ENCODE measurements at regions not wholly inside any gene's neighbourhood (a gene's known extent, or its start where the extent isn't known, plus 50 kb on each side); places are given as distances from the start of the nearest gene placed in this dataset.
"Not testable (repeated sequence)": the region's sequence is repeated elsewhere in the genome, so short reads cannot be mapped to it uniquely, and the experiment has no call there.

GRCh38 chr10:45056806-45057205 is 56.1 kb downstream of the ZNF22 start:
- H3K36me3 Mint-ChIP-seq; H3K4me1 ChIP-seq (ENCODE audit: control insufficient read depth in 2 of 2, insufficient read depth in 2 of 2, low read length in 2 of 2); H3K27ac Mint-ChIP-seq; H3K4me3 Mint-ChIP-seq; H3K27ac ChIP-seq (ENCODE audit: low read depth, low read length); CTCF ChIA-PET; H3K9me3 Mint-ChIP-seq; ATAC-seq; POLR2A ChIA-PET; H3K36me3 ChIP-seq (ENCODE audit: control insufficient read depth in 2 of 3, insufficient read depth in 3 of 3, low read length in 3 of 3); H3K27me3 ChIP-seq (ENCODE audit: control insufficient read depth in 2 of 2, insufficient read depth in 2 of 2, low read length in 2 of 2); DNase-seq; H3K4me3 ChIP-seq (ENCODE audit: low read length); H3K9me3 ChIP-seq (ENCODE audit: control insufficient read depth in 2 of 3, low read length in 3 of 3); intact Hi-C loops (cut with micrococcal nuclease); H3K4me1 Mint-ChIP-seq: not testable (repeated sequence)
- peaks cover 5 to 28% (median 19%) of the 10 kb centered on the region in 5 donors for H3K27me3 Mint-ChIP-seq

GRCh38 chr10:45058580-45058979 is 57.9 kb downstream of the ZNF22 start:
- intact Hi-C loops (cut with micrococcal nuclease) = no loop called here
- Histone ChIP-seq H3K9me3 (ENCODE audit: control insufficient read depth in 2 of 3, low read length in 3 of 3) (no peaks in the 10 kb centered on the region), H3K36me3 (ENCODE audit: control insufficient read depth in 2 of 3, insufficient read depth in 3 of 3, low read length in 3 of 3) (no peaks in the 10 kb centered on the region), H3K4me1 (ENCODE audit: control insufficient read depth in 2 of 2, insufficient read depth in 2 of 2, low read length in 2 of 2) (no peaks in the 10 kb centered on the region), H3K4me3 (ENCODE audit: low read length) (no peak overlapping the region), H3K27me3 (ENCODE audit: control insufficient read depth in 2 of 2, insufficient read depth in 2 of 2, low read length in 2 of 2) (no peaks in the 10 kb centered on the region), H3K27ac (ENCODE audit: low read depth, low read length) (no peak overlapping the region)
- peaks cover 4 to 34% (median 19%) of the 10 kb centered on the region in 5 donors for H3K27me3 Mint-ChIP-seq
- ChIA-PET CTCF (no interaction called here), POLR2A (no interaction called here)
- no peak overlapping the region for H3K4me3 Mint-ChIP-seq
- H3K36me3 Mint-ChIP-seq = no peaks in the 10 kb centered on the region
- H3K27ac Mint-ChIP-seq = no peak overlapping the region
- DNase-seq (no peak), ATAC-seq (peak; percentile 67)
- H3K9me3 Mint-ChIP-seq = peaks cover 0 to 3% (median 0%) of the 10 kb centered on the region in 11 donors
- H3K4me1 Mint-ChIP-seq = peaks cover 0 to 2% (median 0%) of the 10 kb centered on the region in 7 donors

- no peak overlapping the region for H3K27ac ChIP-seq (ENCODE audit: low read depth, low read length)
- no peaks in the 10 kb centered on the region for H3K36me3 Mint-ChIP-seq
- CTCF ChIA-PET = no interaction called here
Measured at GRCh38 chr10:45058992-45059561, 58.4 kb downstream of the ZNF22 start.

GRCh38 chr10:45059632-45060031 is 58.9 kb downstream of the ZNF22 start:
- ChIA-PET POLR2A (no interaction called here), CTCF (no interaction called here)
- DNase-seq = no peak
- Histone ChIP-seq H3K27me3 (ENCODE audit: control insufficient read depth in 2 of 2, insufficient read depth in 2 of 2, low read length in 2 of 2) (no peaks in the 10 kb centered on the region), H3K9me3 (ENCODE audit: control insufficient read depth in 2 of 3, low read length in 3 of 3) (no peaks in the 10 kb centered on the region), H3K27ac (ENCODE audit: low read depth, low read length) (no peak overlapping the region), H3K4me1 (ENCODE audit: control insufficient read depth in 2 of 2, insufficient read depth in 2 of 2, low read length in 2 of 2) (no peaks in the 10 kb centered on the region), H3K4me3 (ENCODE audit: low read length) (no peak overlapping the region), H3K36me3 (ENCODE audit: control insufficient read depth in 2 of 3, insufficient read depth in 3 of 3, low read length in 3 of 3) (no peaks in the 10 kb centered on the region)
- Mint-ChIP-seq H3K27ac (no peak overlapping the region), H3K36me3 (no peaks in the 10 kb centered on the region), H3K4me1 (peaks cover 0 to 2% (median 0%) of the 10 kb centered on the region in 7 donors), H3K27me3 (peaks cover 0 to 42% (median 12%) of the 10 kb centered on the region in 5 donors), H3K9me3 (peaks cover 0 to 3% (median 0%) of the 10 kb centered on the region in 11 donors), H3K4me3 (no peak overlapping the region)
- intact Hi-C loops (cut with micrococcal nuclease) = no loop called here
- no peak for ATAC-seq

More at GRCh38 chr10:45058992-45059561, 58.4 kb downstream of the ZNF22 start:
- DNase-seq = no peak
- H3K4me3 Mint-ChIP-seq = no peak overlapping the region
- Histone ChIP-seq H3K36me3 (ENCODE audit: control insufficient read depth in 2 of 3, insufficient read depth in 3 of 3, low read length in 3 of 3) (no peaks in the 10 kb centered on the region), H3K4me3 (ENCODE audit: low read length) (no peak overlapping the region), H3K4me1 (ENCODE audit: control insufficient read depth in 2 of 2, insufficient read depth in 2 of 2, low read length in 2 of 2) (no peaks in the 10 kb centered on the region), H3K9me3 (ENCODE audit: control insufficient read depth in 2 of 3, low read length in 3 of 3) (no peaks in the 10 kb centered on the region), H3K27me3 (ENCODE audit: control insufficient read depth in 2 of 2, insufficient read depth in 2 of 2, low read length in 2 of 2) (no peaks in the 10 kb centered on the region)
- H3K4me1 Mint-ChIP-seq = peaks cover 0 to 2% (median 0%) of the 10 kb centered on the region in 7 donors
- intact Hi-C loops (cut with micrococcal nuclease) = no loop called here
- peaks cover 2 to 37% (median 18%) of the 10 kb centered on the region in 5 donors for H3K27me3 Mint-ChIP-seq
- peaks cover 0 to 3% (median 0%) of the 10 kb centered on the region in 11 donors for H3K9me3 Mint-ChIP-seq
- POLR2A ChIA-PET = no interaction called here
- no peak overlapping the region for H3K27ac Mint-ChIP-seq
- peak; percentile 45 for ATAC-seq

GRCh38 chr10:45061982-45062381 is 61.3 kb downstream of the ZNF22 start:
- no peaks in the 10 kb centered on the region for H3K36me3 ChIP-seq (ENCODE audit: control insufficient read depth in 2 of 3, insufficient read depth in 3 of 3, low read length in 3 of 3)
- H3K27ac ChIP-seq (ENCODE audit: low read depth, low read length) = no peak overlapping the region
- H3K27me3 Mint-ChIP-seq = peaks cover 0 to 37% (median 8%) of the 10 kb centered on the region in 5 donors
- no peaks in the 10 kb centered on the region for H3K27me3 ChIP-seq (ENCODE audit: control insufficient read depth in 2 of 2, insufficient read depth in 2 of 2, low read length in 2 of 2)
- POLR2A ChIA-PET = interaction anchor here (0.7 kb wide), 1 partner anchor 57 kb away, joined by 3 read pairs; no protein-coding TSS in a partner anchor
- H3K4me1 Mint-ChIP-seq = peaks cover 0 to 3% (median 0%) of the 10 kb centered on the region in 7 donors
- no peak overlapping the region for H3K4me3 ChIP-seq (ENCODE audit: low read length)
- H3K4me1 ChIP-seq (ENCODE audit: control insufficient read depth in 2 of 2, insufficient read depth in 2 of 2, low read length in 2 of 2) = no peaks in the 10 kb centered on the region
- CTCF ChIA-PET = no interaction called here
- peaks cover 0 to 3% (median 0%) of the 10 kb centered on the region in 11 donors for H3K9me3 Mint-ChIP-seq
- no peak overlapping the region for H3K4me3 Mint-ChIP-seq
- H3K9me3 ChIP-seq (ENCODE audit: control insufficient read depth in 2 of 3, low read length in 3 of 3) = no peaks in the 10 kb centered on the region
- ATAC-seq (no peak), DNase-seq (no peak)
- H3K27ac Mint-ChIP-seq = no peak overlapping the region
- no peaks in the 10 kb centered on the region for H3K36me3 Mint-ChIP-seq
- intact Hi-C loops (cut with micrococcal nuclease) = no loop called here

GRCh38 chr10:45063591-45064231 is 63.0 kb downstream of the ZNF22 start:
- Mint-ChIP-seq H3K27ac (no peak overlapping the region), H3K4me3 (no peak overlapping the region), H3K9me3 (peaks cover 0 to 3% (median 0%) of the 10 kb centered on the region in 11 donors), H3K36me3 (no peaks in the 10 kb centered on the region), H3K4me1 (peaks cover 0 to 2% (median 0%) of the 10 kb centered on the region in 7 donors), H3K27me3 (peaks cover 0 to 45% (median 8%) of the 10 kb centered on the region in 5 donors)
- Histone ChIP-seq H3K27ac (ENCODE audit: low read depth, low read length) (no peak overlapping the region), H3K4me1 (ENCODE audit: control insufficient read depth in 2 of 2, insufficient read depth in 2 of 2, low read length in 2 of 2) (no peaks in the 10 kb centered on the region), H3K4me3 (ENCODE audit: low read length) (no peak overlapping the region), H3K9me3 (ENCODE audit: control insufficient read depth in 2 of 3, low read length in 3 of 3) (no peaks in the 10 kb centered on the region), H3K27me3 (ENCODE audit: control insufficient read depth in 2 of 2, insufficient read depth in 2 of 2, low read length in 2 of 2) (no peaks in the 10 kb centered on the region), H3K36me3 (ENCODE audit: control insufficient read depth in 2 of 3, insufficient read depth in 3 of 3, low read length in 3 of 3) (no peaks in the 10 kb centered on the region)
- ChIA-PET POLR2A (no interaction called here), CTCF (no interaction called here)
- DNase-seq (no peak), ATAC-seq (peak; percentile 38)
- intact Hi-C loops (cut with micrococcal nuclease) = no loop called here

- H3K9me3 Mint-ChIP-seq = peaks cover 0 to 6% (median under 1%) of the 10 kb centered on the region in 11 donors
- H3K36me3 Mint-ChIP-seq = no peaks in the 10 kb centered on the region
- intact Hi-C loops (cut with micrococcal nuclease) = no loop called here
- H3K36me3 ChIP-seq (ENCODE audit: control insufficient read depth in 2 of 3, insufficient read depth in 3 of 3, low read length in 3 of 3) = no peaks in the 10 kb centered on the region
- H3K4me1 Mint-ChIP-seq = peaks cover 0 to 2% (median 0%) of the 10 kb centered on the region in 7 donors
- peaks cover 0 to 46% (median 8%) of the 10 kb centered on the region in 5 donors for H3K27me3 Mint-ChIP-seq
- no peak for DNase-seq
- POLR2A ChIA-PET = no interaction called here
- H3K4me3 Mint-ChIP-seq = no peak overlapping the region
- H3K27me3 ChIP-seq (ENCODE audit: control insufficient read depth in 2 of 2, insufficient read depth in 2 of 2, low read length in 2 of 2) = no peaks in the 10 kb centered on the region
- H3K27ac ChIP-seq (ENCODE audit: low read depth, low read length) = no peak overlapping the region
- ATAC-seq = no peak
- H3K4me3 ChIP-seq (ENCODE audit: low read length) = no peak overlapping the region
- CTCF ChIA-PET = no interaction called here
- H3K9me3 ChIP-seq (ENCODE audit: control insufficient read depth in 2 of 3, low read length in 3 of 3) = no peaks in the 10 kb centered on the region
- no peaks in the 10 kb centered on the region for H3K4me1 ChIP-seq (ENCODE audit: control insufficient read depth in 2 of 2, insufficient read depth in 2 of 2, low read length in 2 of 2)
- no peak overlapping the region for H3K27ac Mint-ChIP-seq
Measured at GRCh38 chr10:45064998-45065397, 64.3 kb downstream of the ZNF22 start.

Data from naive thymus-derived CD4-positive, alpha-beta T cell (primary cell).